ENCODE measurements at regions not wholly inside any gene's neighbourhood (a gene's known extent, or its start where the extent isn't known, plus 50 kb on each side); places are given as distances from the start of the nearest gene placed in this dataset.

DNA sequence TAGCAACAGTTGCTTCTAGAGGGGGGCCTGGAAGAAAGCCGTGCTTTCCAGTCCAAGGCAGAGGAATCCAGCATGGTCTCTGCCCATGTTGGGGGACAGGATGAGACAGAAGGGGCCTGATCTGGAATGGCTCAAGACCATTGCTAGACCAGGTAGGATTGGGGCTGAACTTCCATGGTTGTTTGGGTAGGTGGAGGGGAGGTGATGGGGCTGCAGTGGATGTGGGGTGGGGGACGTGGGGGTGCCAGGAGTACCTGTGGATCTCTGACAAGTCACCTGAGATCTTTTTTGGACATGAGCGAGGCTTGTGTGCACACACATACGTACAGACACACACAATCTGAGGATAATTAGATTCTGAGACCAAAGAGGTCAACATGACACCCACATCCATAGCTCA is 228.7 kb upstream of the SKOR2 start:
- ATAC-seq, result no peak
- Mint-ChIP-seq H3K4me1 (no peaks in the 10 kb centered on the region), H3K27ac (no peak overlapping the region)

DNA sequence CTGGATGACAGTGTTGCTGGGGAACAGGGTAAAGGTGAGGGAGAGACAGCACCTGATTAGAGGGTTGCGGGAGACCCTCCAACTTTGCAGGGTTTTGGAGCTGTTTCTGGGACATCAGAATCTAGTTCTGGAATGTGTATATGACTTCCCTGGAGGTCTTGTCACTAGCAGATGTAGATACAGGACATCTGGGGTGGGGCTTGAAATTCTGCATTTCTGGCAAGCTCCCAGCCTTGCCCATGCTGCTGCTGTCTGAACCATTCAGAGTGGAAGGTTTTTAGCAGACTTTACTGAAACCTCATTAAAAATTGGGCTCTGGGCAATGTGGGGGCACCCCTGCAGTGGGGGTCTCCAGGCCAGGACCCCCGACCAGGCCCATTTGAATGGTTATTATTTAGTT is 220.3 kb upstream of the SKOR2 start:
- Mint-ChIP-seq H3K36me3 (no peaks in the 10 kb centered on the region), H3K9me3 (no peaks in the 10 kb centered on the region), H3K4me1 (no peaks in the 10 kb centered on the region), H3K27me3 (peaks cover 5% of the 10 kb centered on the region), H3K4me3 (no peak overlapping the region), H3K27ac (no peak overlapping the region)
- no peak for ATAC-seq

More for the DNA sequence above, 228.7 kb upstream of the SKOR2 start:
- H3K9me3 Mint-ChIP-seq, result no peaks in the 10 kb centered on the region
- no peaks in the 10 kb centered on the region for H3K36me3 Mint-ChIP-seq
- no peak overlapping the region for H3K4me3 Mint-ChIP-seq
- H3K27me3 Mint-ChIP-seq, result peaks cover 56% of the 10 kb centered on the region

DNA sequence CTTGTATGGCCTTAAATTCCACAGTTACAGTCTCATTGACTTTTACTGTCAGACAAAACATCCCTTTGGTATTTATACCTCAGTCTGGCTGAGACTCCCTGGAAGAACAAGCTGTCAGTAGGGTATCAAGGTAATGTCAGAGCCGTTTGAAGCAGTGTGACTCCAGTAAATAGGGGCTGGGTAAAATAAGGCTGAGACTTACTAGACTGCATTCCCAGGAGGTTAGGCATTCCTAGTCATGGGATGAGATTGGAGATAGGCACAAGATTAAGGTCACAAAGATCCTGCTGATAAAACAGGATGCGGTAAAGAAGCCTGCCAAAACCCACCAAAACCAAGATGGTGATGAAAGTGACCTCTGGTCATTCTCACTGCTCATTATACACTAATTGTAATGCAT is 219.5 kb upstream of the SKOR2 start:
- no peak overlapping the region for H3K4me3 Mint-ChIP-seq
- H3K27me3 Mint-ChIP-seq, result no peaks in the 10 kb centered on the region
- no peak for ATAC-seq
- H3K27ac Mint-ChIP-seq, result no peak overlapping the region
- H3K36me3 Mint-ChIP-seq, result no peaks in the 10 kb centered on the region
- no peaks in the 10 kb centered on the region for H3K4me1 Mint-ChIP-seq
- no peaks in the 10 kb centered on the region for H3K9me3 Mint-ChIP-seq

DNA sequence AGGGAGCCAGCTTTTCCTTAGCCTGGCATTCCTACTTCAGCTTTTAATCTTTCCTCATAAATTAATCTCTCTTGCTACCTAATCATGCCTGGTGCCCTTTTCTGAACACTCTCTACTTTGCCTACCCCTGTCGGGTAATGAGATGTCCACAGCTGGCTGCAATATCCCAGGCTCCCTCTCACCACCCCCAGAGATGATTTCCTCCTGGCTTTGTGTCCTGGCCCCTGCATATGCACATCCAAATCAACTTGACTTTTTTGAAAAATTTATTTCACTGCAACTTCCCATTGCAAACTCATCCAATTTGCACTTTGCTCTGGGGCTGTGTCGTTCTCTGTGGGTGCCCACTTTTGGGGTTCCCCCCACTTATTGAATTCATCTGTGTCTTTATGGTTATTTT is 218.1 kb upstream of the SKOR2 start:
- no peaks in the 10 kb centered on the region for H3K36me3 Mint-ChIP-seq
- no peaks in the 10 kb centered on the region for H3K4me1 Mint-ChIP-seq
- no peaks in the 10 kb centered on the region for H3K9me3 Mint-ChIP-seq
- H3K4me3 Mint-ChIP-seq, result no peak overlapping the region
- ATAC-seq, result no peak
- no peaks in the 10 kb centered on the region for H3K27me3 Mint-ChIP-seq
- no peak overlapping the region for H3K27ac Mint-ChIP-seq

DNA sequence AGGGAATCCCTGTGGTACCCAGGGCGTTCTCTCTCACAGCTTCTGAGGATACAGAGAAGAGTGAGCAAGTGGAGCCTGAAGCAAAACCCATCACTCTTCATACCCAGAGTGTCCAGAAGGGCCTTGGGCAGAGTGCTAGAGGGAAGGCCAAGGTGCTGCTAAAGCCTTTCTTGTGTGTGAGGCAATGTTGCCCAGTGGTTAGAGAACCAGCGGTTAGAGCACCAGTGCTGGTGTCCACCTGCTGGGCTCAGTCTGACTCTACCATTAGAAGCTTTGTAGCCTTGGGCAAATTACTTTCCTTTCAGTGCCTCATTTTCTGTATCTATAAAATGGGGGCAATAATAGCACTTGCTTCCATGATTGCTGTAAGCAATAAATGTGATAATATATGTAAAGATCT is 210.5 kb upstream of the SKOR2 start:
- no peaks in the 10 kb centered on the region for H3K9me3 Mint-ChIP-seq
- H3K36me3 Mint-ChIP-seq, result no peaks in the 10 kb centered on the region
- no peak overlapping the region for H3K27ac Mint-ChIP-seq
- peaks cover 18% of the 10 kb centered on the region for H3K27me3 Mint-ChIP-seq
- ATAC-seq, result no peak
- H3K4me1 Mint-ChIP-seq, result no peaks in the 10 kb centered on the region
- no peak overlapping the region for H3K4me3 Mint-ChIP-seq

DNA sequence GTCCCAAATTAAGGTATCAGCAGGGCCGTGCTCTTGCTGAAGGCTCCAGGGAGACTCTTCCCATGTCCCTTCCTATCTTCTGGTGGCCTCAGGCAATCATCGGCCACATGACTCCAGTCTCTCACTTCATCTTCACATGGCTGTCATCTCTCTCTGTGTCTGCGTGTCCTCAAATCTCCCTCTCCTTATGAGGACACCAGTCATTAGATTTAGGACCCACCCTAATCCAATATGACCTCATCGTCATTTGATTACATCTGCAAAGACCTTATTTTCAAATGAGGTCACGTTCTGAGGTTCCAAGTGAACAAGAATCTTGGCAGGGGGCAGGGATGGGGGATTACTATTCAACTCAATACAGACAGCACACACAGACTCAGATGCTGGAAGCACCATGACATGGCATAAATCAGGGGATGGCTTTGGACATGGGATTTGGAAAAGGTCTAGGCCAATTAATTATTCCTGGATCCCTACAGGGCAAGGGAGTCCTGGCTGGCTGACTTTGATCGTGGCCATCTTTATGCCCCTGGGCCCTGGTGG is 210.0 kb upstream of the SKOR2 start:
- no peak overlapping the region for H3K27ac Mint-ChIP-seq
- ATAC-seq, result no peak
- H3K4me3 Mint-ChIP-seq, result no peak overlapping the region
- H3K4me1 Mint-ChIP-seq, result no peaks in the 10 kb centered on the region
- no peaks in the 10 kb centered on the region for H3K36me3 Mint-ChIP-seq
- no peaks in the 10 kb centered on the region for H3K9me3 Mint-ChIP-seq
- H3K27me3 Mint-ChIP-seq, result peaks cover 18% of the 10 kb centered on the region

DNA sequence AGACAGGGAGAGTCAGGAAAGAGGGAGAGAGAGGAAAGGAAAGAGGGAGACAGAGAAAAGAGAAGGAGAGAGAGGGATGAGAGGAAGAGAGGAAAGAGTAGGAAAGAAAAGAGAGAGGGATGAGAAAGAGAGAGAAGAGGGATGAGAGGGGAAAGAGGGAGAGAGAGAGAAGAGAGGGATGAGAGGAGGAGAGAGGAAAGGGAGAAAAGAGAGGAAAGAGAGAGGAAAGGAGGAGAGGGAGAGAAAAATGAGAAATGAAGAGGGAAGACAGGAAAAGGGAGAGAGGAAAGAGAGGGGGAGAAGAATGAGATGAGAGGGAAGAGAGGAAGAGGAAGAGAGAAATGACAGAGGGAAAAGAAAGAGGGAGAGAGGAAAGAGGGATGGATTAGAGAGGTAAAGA is 207.0 kb upstream of the SKOR2 start:
- Mint-ChIP-seq H3K27me3 (peaks cover 18% of the 10 kb centered on the region), H3K27ac (no peak overlapping the region), H3K4me1 (no peaks in the 10 kb centered on the region), H3K36me3 (no peaks in the 10 kb centered on the region), H3K4me3 (no peak overlapping the region), H3K9me3 (no peaks in the 10 kb centered on the region)
- ATAC-seq, result no peak

DNA sequence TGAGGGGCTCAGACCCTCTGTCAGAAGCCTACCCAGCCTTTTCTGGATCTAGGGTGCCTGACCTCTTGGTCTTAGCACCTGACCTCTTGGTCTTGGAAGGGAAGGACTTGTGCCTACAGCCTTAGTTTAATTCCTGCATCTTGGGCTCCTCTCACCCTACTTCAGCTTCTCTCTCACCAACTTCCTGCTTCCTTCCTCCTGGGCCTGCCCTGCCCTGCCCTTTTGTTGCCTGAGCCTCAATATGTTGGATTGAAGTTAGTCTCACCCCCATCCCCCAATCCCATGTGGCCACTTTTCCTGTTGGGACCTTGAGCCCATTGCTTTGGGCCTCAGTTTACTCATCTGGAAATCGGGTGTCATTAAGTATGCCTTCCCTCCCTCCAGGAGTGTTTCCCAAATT is 206.2 kb upstream of the SKOR2 start:
- no peak overlapping the region for H3K27ac Mint-ChIP-seq
- no peaks in the 10 kb centered on the region for H3K36me3 Mint-ChIP-seq
- H3K4me1 Mint-ChIP-seq, result no peaks in the 10 kb centered on the region
- peaks cover 18% of the 10 kb centered on the region for H3K27me3 Mint-ChIP-seq
- no peaks in the 10 kb centered on the region for H3K9me3 Mint-ChIP-seq
- no peak for ATAC-seq
- H3K4me3 Mint-ChIP-seq, result no peak overlapping the region

DNA sequence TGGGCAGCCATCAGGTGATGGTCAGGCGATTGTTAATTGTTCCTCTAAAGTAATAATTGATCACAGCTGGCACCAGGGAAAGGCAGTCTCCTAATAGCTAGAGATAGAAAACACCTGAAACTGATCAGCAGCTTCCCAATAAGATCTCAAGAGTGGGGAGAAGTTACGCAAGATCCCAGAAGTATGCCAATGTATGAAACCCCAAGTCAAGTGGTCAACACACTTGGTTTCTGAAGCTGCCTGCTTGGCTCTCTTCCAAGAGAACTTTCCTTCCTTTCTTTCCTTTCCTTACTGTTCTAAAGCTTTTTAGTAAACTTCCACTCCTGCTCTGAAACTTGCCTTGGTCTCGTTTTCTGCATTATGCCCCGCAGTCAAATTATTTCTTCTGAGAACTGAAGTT is 201.6 kb upstream of the SKOR2 start:
- ATAC-seq, result no peak
- Mint-ChIP-seq H3K4me3 (no peak overlapping the region), H3K27me3 (peaks cover 9% of the 10 kb centered on the region), H3K27ac (no peak overlapping the region), H3K4me1 (no peaks in the 10 kb centered on the region), H3K9me3 (no peaks in the 10 kb centered on the region), H3K36me3 (no peaks in the 10 kb centered on the region)

DNA sequence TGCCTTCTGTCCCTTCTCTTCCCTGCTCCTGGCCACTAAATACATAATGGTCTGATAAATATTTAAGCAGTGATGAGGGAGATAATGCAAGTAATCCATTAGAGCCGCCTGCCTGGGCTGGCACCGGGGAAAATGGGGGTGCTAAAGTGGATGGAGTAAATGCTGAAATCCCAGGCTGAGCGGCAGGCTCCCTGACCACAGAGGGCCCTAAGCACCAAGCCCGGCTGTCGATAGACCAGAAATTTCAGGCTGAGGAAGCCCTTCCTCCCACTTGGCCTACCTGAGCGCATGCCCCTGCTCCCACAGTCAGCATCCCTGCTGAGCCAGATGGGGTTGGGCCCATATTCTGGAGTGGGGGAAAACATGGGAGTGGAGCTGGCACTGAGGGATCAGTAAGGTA is 197.5 kb upstream of the SKOR2 start:
- H3K4me1 Mint-ChIP-seq, result no peaks in the 10 kb centered on the region
- H3K27me3 Mint-ChIP-seq, result no peaks in the 10 kb centered on the region
- no peaks in the 10 kb centered on the region for H3K36me3 Mint-ChIP-seq
- H3K9me3 Mint-ChIP-seq, result peaks cover 6% of the 10 kb centered on the region
- ATAC-seq, result no peak
- no peak overlapping the region for H3K4me3 Mint-ChIP-seq
- H3K27ac Mint-ChIP-seq, result no peak overlapping the region

DNA sequence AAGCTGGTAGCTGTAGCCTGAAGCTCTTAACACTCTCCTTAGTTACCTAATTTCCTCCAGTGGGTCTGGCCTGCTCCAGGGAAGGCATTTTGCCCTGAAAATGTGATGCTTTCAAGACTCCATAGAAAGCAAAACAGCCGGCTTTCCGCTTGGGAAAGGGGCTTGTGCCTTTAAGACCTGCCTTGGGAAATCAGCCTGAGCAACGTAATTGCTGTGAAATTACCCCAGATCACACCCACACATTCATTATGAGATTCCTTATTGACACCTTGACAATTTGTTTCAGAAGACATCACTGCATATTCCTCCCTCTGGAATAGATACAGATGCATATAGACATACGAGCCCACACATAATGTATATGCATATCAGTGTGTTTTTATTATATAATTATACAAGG is 190.5 kb upstream of the SKOR2 start:
- ATAC-seq, result no peak
- H3K9me3 Mint-ChIP-seq, result peaks cover 12% of the 10 kb centered on the region

DNA sequence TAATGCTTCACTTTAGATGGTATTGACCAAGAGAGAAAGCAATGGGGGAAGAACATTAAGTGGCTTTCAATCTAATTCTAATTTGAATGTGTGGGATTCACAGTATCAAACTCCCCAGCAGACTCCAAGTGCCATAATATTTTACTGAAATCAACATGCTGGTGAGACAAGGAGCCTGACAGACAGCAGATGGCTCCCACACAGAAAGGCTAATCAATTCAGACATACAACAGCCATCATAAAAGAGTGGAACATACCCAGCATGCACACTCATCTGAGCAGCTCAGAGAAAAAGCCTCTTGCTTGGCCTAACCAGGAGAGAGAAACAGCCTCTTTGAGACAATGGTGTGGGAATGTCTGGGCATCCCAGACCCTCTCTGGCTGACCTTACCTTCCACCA is 186.5 kb upstream of the SKOR2 start:
- H3K27ac Mint-ChIP-seq, result no peak overlapping the region
- peaks cover 30% of the 10 kb centered on the region for H3K27me3 Mint-ChIP-seq
- ATAC-seq, result no peak
- H3K9me3 Mint-ChIP-seq, result peaks cover 6% of the 10 kb centered on the region
- H3K4me3 Mint-ChIP-seq, result no peak overlapping the region
- H3K36me3 Mint-ChIP-seq, result no peaks in the 10 kb centered on the region
- H3K4me1 Mint-ChIP-seq, result no peaks in the 10 kb centered on the region

More for the DNA sequence above, 190.5 kb upstream of the SKOR2 start:
- Mint-ChIP-seq H3K27ac (no peak overlapping the region), H3K27me3 (peaks cover 30% of the 10 kb centered on the region), H3K36me3 (no peaks in the 10 kb centered on the region), H3K4me3 (no peak overlapping the region), H3K4me1 (no peaks in the 10 kb centered on the region)

DNA sequence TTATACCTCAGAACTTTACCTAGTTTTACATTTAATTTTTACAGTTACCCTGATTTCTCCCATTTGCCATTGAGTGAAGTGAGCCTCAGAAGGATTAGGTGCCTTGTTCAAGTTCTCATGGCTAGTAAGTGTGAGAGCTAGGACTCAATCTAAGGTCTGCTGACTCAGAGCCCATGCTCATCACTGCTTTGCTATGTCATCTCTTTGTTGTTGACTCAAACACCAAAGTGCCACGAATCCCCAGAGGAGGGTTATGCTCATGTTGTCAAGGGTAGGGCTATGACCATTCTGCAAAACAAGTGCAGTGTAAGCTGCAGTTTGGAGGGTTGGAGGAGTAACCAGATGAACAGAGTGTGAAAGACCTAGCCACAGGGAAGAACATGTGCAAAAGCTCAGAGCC is 185.4 kb upstream of the SKOR2 start:
- H3K4me1 Mint-ChIP-seq, result no peaks in the 10 kb centered on the region

DNA sequence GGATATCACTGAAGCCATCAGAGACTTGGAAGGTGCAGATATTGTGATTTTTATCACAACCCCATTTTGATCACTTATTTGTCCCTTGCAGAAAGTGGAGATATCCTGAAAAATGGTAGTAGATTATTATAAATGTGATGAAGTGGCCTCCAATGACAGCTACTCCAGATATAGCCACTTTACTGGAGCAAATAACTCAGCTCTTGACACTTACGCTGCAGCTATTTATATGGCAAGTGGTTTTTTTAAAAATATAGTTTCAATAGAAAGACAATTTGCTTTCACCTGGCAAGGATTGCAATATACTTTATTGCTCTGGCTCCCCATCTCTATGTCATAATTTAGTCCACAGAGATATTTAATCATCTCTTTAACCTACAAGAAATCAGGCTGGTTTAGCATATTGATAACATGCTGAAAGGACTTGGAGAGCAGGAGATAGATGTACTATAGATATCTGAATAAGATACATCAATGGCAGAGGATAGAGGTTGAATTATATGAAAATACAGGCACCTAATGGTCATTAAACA is 182.8 kb upstream of the SKOR2 start:
- H3K9me3 Mint-ChIP-seq, result peaks cover 6% of the 10 kb centered on the region
- ATAC-seq, result no peak

More for the DNA sequence above, 185.4 kb upstream of the SKOR2 start:
- ATAC-seq, result no peak
- H3K4me3 Mint-ChIP-seq, result no peak overlapping the region
- H3K9me3 Mint-ChIP-seq, result peaks cover 6% of the 10 kb centered on the region
- H3K27ac Mint-ChIP-seq, result no peak overlapping the region
- H3K27me3 Mint-ChIP-seq, result peaks cover 28% of the 10 kb centered on the region
- no peaks in the 10 kb centered on the region for H3K36me3 Mint-ChIP-seq

DNA sequence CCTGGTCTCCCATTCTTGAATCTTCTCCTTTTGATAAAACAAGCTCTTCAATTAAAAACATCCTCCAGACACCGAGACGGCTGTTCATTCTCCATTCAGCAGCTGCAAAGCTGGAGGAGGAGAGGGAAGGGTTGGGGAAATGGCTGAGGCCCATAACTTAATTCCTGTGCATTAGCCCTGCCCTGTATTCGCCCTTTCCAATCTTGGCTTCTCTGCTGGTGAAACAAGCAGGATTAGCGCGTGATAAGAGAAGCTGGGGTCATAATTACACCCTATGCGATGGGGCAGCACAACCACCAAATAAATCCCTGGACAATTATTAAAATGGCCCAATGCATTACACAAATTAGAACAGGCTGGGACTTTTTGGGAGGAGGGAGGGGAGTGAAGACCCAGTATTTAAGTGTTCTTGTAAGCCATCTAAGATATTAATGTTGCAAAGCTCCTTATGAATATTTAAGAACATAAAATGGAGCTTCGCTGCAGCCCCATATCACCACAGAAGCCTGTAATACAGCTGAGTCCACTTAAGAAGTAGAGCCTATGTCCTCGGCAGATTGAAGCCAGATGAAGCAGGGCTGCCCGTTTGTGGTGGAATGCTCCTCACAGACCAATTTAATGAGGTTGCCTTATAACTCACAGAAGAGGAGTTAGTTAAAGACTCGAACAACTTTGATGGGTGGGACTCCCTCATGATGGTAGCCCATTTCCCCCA is 176.6 kb upstream of the SKOR2 start:
- Mint-ChIP-seq H3K27me3 (no peaks in the 10 kb centered on the region), H3K9me3 (no peaks in the 10 kb centered on the region), H3K36me3 (no peaks in the 10 kb centered on the region), H3K27ac (no peak overlapping the region), H3K4me3 (no peak overlapping the region), H3K4me1 (no peaks in the 10 kb centered on the region)
- no peak for ATAC-seq

More for the DNA sequence above, 182.8 kb upstream of the SKOR2 start:
- Mint-ChIP-seq H3K4me1 (no peaks in the 10 kb centered on the region), H3K27ac (no peak overlapping the region), H3K36me3 (no peaks in the 10 kb centered on the region), H3K27me3 (peaks cover 8% of the 10 kb centered on the region), H3K4me3 (no peak overlapping the region)

DNA sequence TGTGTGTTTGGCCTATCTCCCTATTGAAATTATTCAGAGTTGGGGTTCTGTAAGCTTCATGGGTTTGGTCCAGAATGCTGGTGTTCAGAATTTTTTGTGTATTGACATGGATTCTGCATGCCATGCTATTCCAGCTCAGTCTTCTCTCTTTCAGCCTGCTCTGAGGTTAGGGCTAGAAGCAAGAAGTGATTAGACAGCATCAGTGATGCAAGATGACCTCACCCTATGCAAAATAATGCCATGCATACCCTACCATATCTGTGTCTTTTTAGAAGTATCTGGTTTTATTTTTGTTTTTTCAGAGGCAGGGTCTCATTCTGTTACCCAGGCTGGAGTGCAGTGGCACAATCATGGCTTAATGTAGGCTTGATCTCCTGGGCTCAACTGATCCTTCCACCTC is 175.6 kb upstream of the SKOR2 start:
- H3K9me3 Mint-ChIP-seq, result no peaks in the 10 kb centered on the region
- ATAC-seq, result no peak
- no peak overlapping the region for H3K4me3 Mint-ChIP-seq
- no peak overlapping the region for H3K27ac Mint-ChIP-seq
- no peaks in the 10 kb centered on the region for H3K4me1 Mint-ChIP-seq
- no peaks in the 10 kb centered on the region for H3K36me3 Mint-ChIP-seq
- H3K27me3 Mint-ChIP-seq, result no peaks in the 10 kb centered on the region

All from stimulated activated memory B cell treated with anti-CD40 and anti-IgM and Interleukin-4, amounts not matched to agents 10 μg/mL and 1 μg/mL and 100 μg/mL, for 72 hours (primary cell).